SK-N-MC (cell line): ENCODE measurements at regions not wholly inside any gene's neighbourhood (a gene's known extent, or its start where the extent isn't known, plus 50 kb on each side); places are given as distances from the start of the nearest gene placed in this dataset.

Experiments
- EZH2 ChIP-seq: fragments of 200-600 bp; sonication (generic); IDR thresholded peaks from one replicate; pipeline ENCODE4 v1.6.1; 2017; ENCODE audit warnings: antibody characterized with exemption
- POLR2AphosphoS5 ChIP-seq: IDR thresholded peaks from 2 replicates; pipeline ENCODE4 v1.6.1; 2012; ENCODE audit warnings: mild to moderate bottlenecking, low read depth, low read length, borderline replicate concordance

DNA sequence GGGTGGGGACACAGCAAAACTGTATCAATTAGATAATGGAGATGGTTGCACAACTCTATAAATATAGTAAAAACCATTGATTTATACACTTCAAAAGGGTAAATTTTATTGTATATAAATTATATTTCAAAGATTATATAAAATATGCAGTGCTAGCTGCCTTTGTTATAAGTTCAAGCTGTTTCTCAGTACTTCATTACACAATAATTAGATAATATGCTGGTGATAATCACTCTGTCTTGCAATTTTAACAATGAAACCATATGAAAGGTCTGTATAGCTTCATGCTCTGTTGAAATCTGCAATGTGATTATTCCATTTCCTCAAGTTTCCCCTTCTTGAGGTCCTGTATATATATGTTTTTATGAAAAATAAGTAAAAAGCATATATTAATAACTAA lies 73.4 kb upstream of the PLS3 start:
- TF ChIP-seq POLR2AphosphoS5 = no peak
- no peak for TF ChIP-seq EZH2
